Astrocyte (in vitro differentiated cells and primary cell): ENCODE measurements at regions not wholly inside any gene's neighbourhood (a gene's known extent, or its start where the extent isn't known, plus 50 kb on each side); places are given as distances from the start of the nearest gene placed in this dataset.

Source experiments
- DNase-seq: peaks from one replicate; pipeline ENCODE4 v3.0.0-alpha.2; 2010; ENCODE audit warnings: low read depth
- FAIRE-seq: peaks from 2 replicates; lab custom pipeline; 2011; peaks lifted over from hg19 to GRCh38; lab: Jason Lieb, UNC
- H2AFZ ChIP-seq: 2 replicates; pipeline ENCODE4 v1.6.0; 2012; ENCODE audit warnings: low read depth, low read length, inconsistent platforms
- H3K27ac ChIP-seq: 2 replicates; pipeline ENCODE4 v1.5.1; 2011; ENCODE audit warnings: low read depth, low read length, inconsistent platforms
- H3K27me3 ChIP-seq: 2 replicates; pipeline ENCODE4 v1.6.0; 2011; ENCODE audit warnings: low read length, inconsistent platforms; ENCODE audit not compliant: insufficient read depth
- H3K36me3 ChIP-seq: 2 replicates; pipeline ENCODE4 v1.5.1; 2011; ENCODE audit warnings: low read length, inconsistent platforms; ENCODE audit not compliant: insufficient read depth
- H3K4me1 ChIP-seq: 2 replicates; pipeline ENCODE4 v1.5.1; 2011; ENCODE audit warnings: low read length, inconsistent platforms; ENCODE audit not compliant: insufficient read depth
- H3K4me2 ChIP-seq: 2 replicates; pipeline ENCODE4 v1.6.0; 2012; ENCODE audit warnings: low read length, inconsistent platforms
- H3K4me3 ChIP-seq: 2 replicates; pipeline ENCODE4 v1.5.1; 2011; ENCODE audit warnings: low read depth, mild to moderate bottlenecking, low read length, inconsistent platforms; ENCODE audit not compliant: insufficient read depth
- H3K79me2 ChIP-seq: 2 replicates; pipeline ENCODE4 v1.6.0; 2012; ENCODE audit warnings: mild to moderate bottlenecking, low read length, inconsistent platforms; ENCODE audit not compliant: insufficient read depth
- H3K9ac ChIP-seq: 2 replicates; pipeline ENCODE4 v1.6.0; 2012; ENCODE audit warnings: mild to moderate bottlenecking, low read length, inconsistent platforms
- H3K9me3 ChIP-seq: 2 replicates; pipeline ENCODE4 v1.5.1; 2012; ENCODE audit warnings: low read depth, mild to moderate bottlenecking, low read length, inconsistent platforms; ENCODE audit not compliant: insufficient read depth
- H4K20me1 ChIP-seq: 2 replicates; pipeline ENCODE4 v1.6.0; 2012; ENCODE audit warnings: low read length, inconsistent platforms; ENCODE audit not compliant: insufficient read depth
- H3K27ac Mint-ChIP-seq: one replicate; pipeline ENCODE4 v1.8.0; 2021; ENCODE audit warnings: mild to moderate bottlenecking, mixed read lengths; ENCODE audit not compliant: unreplicated experiment
- H3K27me3 Mint-ChIP-seq: one replicate; pipeline ENCODE4 v1.8.0; 2021; ENCODE audit warnings: low read depth, mixed read lengths; ENCODE audit not compliant: unreplicated experiment
- H3K36me3 Mint-ChIP-seq: one replicate; pipeline ENCODE4 v1.8.0; 2021; ENCODE audit warnings: low read depth, mixed read lengths; ENCODE audit not compliant: unreplicated experiment
- H3K4me1 Mint-ChIP-seq: one replicate; pipeline ENCODE4 v1.8.0; 2021; ENCODE audit warnings: low read depth, mixed read lengths; ENCODE audit not compliant: unreplicated experiment
- H3K4me3 Mint-ChIP-seq: one replicate; pipeline ENCODE4 v1.8.0; 2021; ENCODE audit warnings: mild to moderate bottlenecking, moderate library complexity, mixed read lengths; ENCODE audit not compliant: unreplicated experiment
- H3K9me3 Mint-ChIP-seq: one replicate; pipeline ENCODE4 v1.8.0; 2021; ENCODE audit warnings: mild to moderate bottlenecking, mixed read lengths; ENCODE audit not compliant: unreplicated experiment
- CTCF ChIP-seq: IDR thresholded peaks from 2 replicates; pipeline ENCODE4 v1.5.1; 2011; ENCODE audit warnings: low read depth, mild to moderate bottlenecking, inconsistent platforms, low read length, moderate library complexity; ENCODE audit not compliant: insufficient read depth
- EZH2 ChIP-seq: IDR thresholded peaks from 2 replicates; pipeline ENCODE4 v1.6.1; 2012; ENCODE audit warnings: mild to moderate bottlenecking, low read length, inconsistent platforms; ENCODE audit not compliant: insufficient read depth

- H3K27ac Mint-ChIP-seq = no peak overlapping the region
- Histone ChIP-seq H3K79me2 (no peaks in the 10 kb centered on the region), H3K4me2 (no peak overlapping the region), H3K4me3 (no peak overlapping the region), H3K36me3 (no peaks in the 10 kb centered on the region), H3K27me3 (no peaks in the 10 kb centered on the region), H3K9ac (no peak overlapping the region), H3K9me3 (no peaks in the 10 kb centered on the region), H3K4me1 (no peaks in the 10 kb centered on the region), H2AFZ (no peak overlapping the region), H4K20me1 (no peaks in the 10 kb centered on the region), H3K27ac (no peak overlapping the region)
- DNase-seq = no peak
- H3K9me3 Mint-ChIP-seq = no peaks in the 10 kb centered on the region
- no peaks in the 10 kb centered on the region for H3K27me3 Mint-ChIP-seq
- no peaks in the 10 kb centered on the region for H3K36me3 Mint-ChIP-seq
- H3K4me1 Mint-ChIP-seq = no peaks in the 10 kb centered on the region
- H3K4me3 Mint-ChIP-seq = no peak overlapping the region
- FAIRE-seq = no peak
- TF ChIP-seq EZH2 = no peak
- no peak for TF ChIP-seq CTCF
Observed at GRCh38 chr2:82391386-82391785, 2067.7 kb downstream of the SUCLG1 start.

- Mint-ChIP-seq H3K4me1 (peaks cover 4% of the 10 kb centered on the region), H3K9me3 (no peaks in the 10 kb centered on the region), H3K27me3 (no peaks in the 10 kb centered on the region), H3K36me3 (no peaks in the 10 kb centered on the region), H3K4me3 (no peak overlapping the region), H3K27ac (no peak overlapping the region)
- H3K9ac ChIP-seq = no peak overlapping the region
- H3K9me3 ChIP-seq = no peaks in the 10 kb centered on the region
- H3K4me1 ChIP-seq = no peaks in the 10 kb centered on the region
- no peak overlapping the region for H2AFZ ChIP-seq
- H4K20me1 ChIP-seq = no peaks in the 10 kb centered on the region
- TF ChIP-seq EZH2 (no peak), CTCF (no peak)
- no peak overlapping the region for H3K4me2 ChIP-seq
- no peaks in the 10 kb centered on the region for H3K79me2 ChIP-seq
- H3K36me3 ChIP-seq = no peaks in the 10 kb centered on the region
- H3K27me3 ChIP-seq = no peaks in the 10 kb centered on the region
- FAIRE-seq (no peak), DNase-seq (no peak)
- no peak overlapping the region for H3K4me3 ChIP-seq
- H3K27ac ChIP-seq = no peak overlapping the region
Observed at GRCh38 chr2:82355622-82356021, 2051.1 kb upstream of the LRRTM1 start.

GRCh38 chr2:82345910-82346309 lies 2041.4 kb upstream of the LRRTM1 start:
- Histone ChIP-seq H3K27me3 (no peaks in the 10 kb centered on the region), H3K4me1 (no peaks in the 10 kb centered on the region), H3K9me3 (no peaks in the 10 kb centered on the region), H3K27ac (no peak overlapping the region), H2AFZ (no peak overlapping the region), H3K9ac (no peak overlapping the region), H3K36me3 (no peaks in the 10 kb centered on the region), H3K4me3 (no peak overlapping the region), H4K20me1 (no peaks in the 10 kb centered on the region), H3K79me2 (no peaks in the 10 kb centered on the region), H3K4me2 (no peak overlapping the region)
- Mint-ChIP-seq H3K9me3 (no peaks in the 10 kb centered on the region), H3K36me3 (no peaks in the 10 kb centered on the region), H3K4me1 (peaks cover 3% of the 10 kb centered on the region), H3K27ac (no peak overlapping the region), H3K27me3 (no peaks in the 10 kb centered on the region), H3K4me3 (no peak overlapping the region)
- DNase-seq = no peak
- no peak for FAIRE-seq
- no peak for TF ChIP-seq EZH2
